HEK293T (cell line): ENCODE measurements at regions not wholly inside any gene's neighbourhood (a gene's known extent, or its start where the extent isn't known, plus 50 kb on each side); places are given as distances from the start of the nearest gene placed in this dataset.

ENCODE experiments used
- ARNT ChIP-seq: fragments of 450-650 bp; IDR thresholded peaks from 2 replicates; pipeline ENCODE4 v1.6.1; 2017; ENCODE audit warnings: mild to moderate bottlenecking
- BHLHE40 ChIP-seq: fragments of 450-650 bp; IDR thresholded peaks from 2 replicates; pipeline ENCODE4 v1.6.1; 2016; ENCODE audit warnings: mild to moderate bottlenecking, moderate library complexity, borderline replicate concordance
- ELF4 ChIP-seq: fragments of 450-650 bp; IDR thresholded peaks from 2 replicates; pipeline ENCODE4 v1.6.1; 2017; ENCODE audit warnings: antibody characterized with exemption
- FOXA1 ChIP-seq: fragments of 450-650 bp; IDR thresholded peaks from 2 replicates; pipeline ENCODE4 v1.6.1; 2016; ENCODE audit warnings: mild to moderate bottlenecking
- FOXK2 ChIP-seq: fragments of 450-650 bp; IDR thresholded peaks from 2 replicates; pipeline ENCODE4 v1.6.1; 2016; ENCODE audit warnings: mild to moderate bottlenecking
- FOXM1 ChIP-seq: fragments of 450-650 bp; IDR thresholded peaks from 2 replicates; pipeline ENCODE4 v1.6.1; 2017; ENCODE audit warnings: mild to moderate bottlenecking, borderline replicate concordance
- L3MBTL2 ChIP-seq: fragments of 450-650 bp; conservative IDR thresholded peaks from 2 replicates; pipeline ENCODE4 v1.6.1; 2016; ENCODE audit warnings: mild to moderate bottlenecking
- LEF1 ChIP-seq: fragments of 450-650 bp; IDR thresholded peaks from 2 replicates; pipeline ENCODE4 v1.6.1; 2017; ENCODE audit warnings: mild to moderate bottlenecking, borderline replicate concordance
- NFRKB ChIP-seq: fragments of 450-650 bp; IDR thresholded peaks from 2 replicates; pipeline ENCODE4 v1.6.1; 2016; ENCODE audit warnings: mild to moderate bottlenecking, moderate library complexity
- SP1 ChIP-seq: fragments of 450-650 bp; IDR thresholded peaks from 2 replicates; pipeline ENCODE4 v1.6.1; 2017
- SUZ12 ChIP-seq: fragments of 450-650 bp; IDR thresholded peaks from 2 replicates; pipeline ENCODE4 v1.6.1; 2016; ENCODE audit warnings: mild to moderate bottlenecking
- TARDBP ChIP-seq: fragments of 450-650 bp; IDR thresholded peaks from 2 replicates; pipeline ENCODE4 v1.6.1; 2016
- ZNF384 ChIP-seq: fragments of 450-650 bp; IDR thresholded peaks from 2 replicates; pipeline ENCODE4 v1.6.1; 2016
- TF ChIP-seq, protein P1 (sequence below): fragments of 450-650 bp; IDR thresholded peaks from 2 replicates; pipeline ENCODE4 v1.6.1; 2016

GRCh38 chr11:23897453-23898286 is 599.2 kb upstream of the LUZP2 start:
- TF ChIP-seq SP1 (no peak), TARDBP (no peak), FOXA1 (no peak), ELF4 (no peak), ZNF384 (no peak), BHLHE40 (no peak), NFRKB (no peak), LEF1 (no peak), FOXM1 (no peak), ARNT (no peak), FOXK2 (no peak), SUZ12 (no peak), L3MBTL2 (no peak)
- TF ChIP-seq, protein P1, sequence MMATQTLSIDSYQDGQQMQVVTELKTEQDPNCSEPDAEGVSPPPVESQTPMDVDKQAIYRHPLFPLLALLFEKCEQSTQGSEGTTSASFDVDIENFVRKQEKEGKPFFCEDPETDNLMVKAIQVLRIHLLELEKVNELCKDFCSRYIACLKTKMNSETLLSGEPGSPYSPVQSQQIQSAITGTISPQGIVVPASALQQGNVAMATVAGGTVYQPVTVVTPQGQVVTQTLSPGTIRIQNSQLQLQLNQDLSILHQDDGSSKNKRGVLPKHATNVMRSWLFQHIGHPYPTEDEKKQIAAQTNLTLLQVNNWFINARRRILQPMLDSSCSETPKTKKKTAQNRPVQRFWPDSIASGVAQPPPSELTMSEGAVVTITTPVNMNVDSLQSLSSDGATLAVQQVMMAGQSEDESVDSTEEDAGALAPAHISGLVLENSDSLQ = no peak
